Esophagus squamous epithelium (tissue), 5 donors: ENCODE measurements at regions not wholly inside any gene's neighbourhood (a gene's known extent, or its start where the extent isn't known, plus 50 kb on each side); places are given as distances from the start of the nearest gene placed in this dataset.

Source experiments
- DNase-seq: peaks from one replicate; lab custom pipeline; 2025; lab: John Stamatoyannopoulos, UW
- H3K27ac ChIP-seq, 4 donors: fragments of 200-600 bp; sonication (generic); one replicate each; pipeline ENCODE4 v1.5.1; 2016 to 2019; ENCODE audit warnings: mild to moderate bottlenecking in 1 of 4
- H3K27me3 ChIP-seq, 4 donors: fragments of 200-600 bp; sonication (generic); 1 replicate in 3 of 4; 2 replicates in 1 of 4; pipeline versions ENCODE4 v1.5.1 to v1.6.0; 2017 to 2021; ENCODE audit warnings: antibody characterized with exemption in 1 of 4
- H3K36me3 ChIP-seq, 3 donors: fragments of 200-600 bp; sonication (generic); one replicate each; pipeline ENCODE4 v1.5.1; 2016 to 2019
- H3K4me1 ChIP-seq, 3 donors: fragments of 200-600 bp; sonication (generic); one replicate each; pipeline ENCODE4 v1.5.1; 2017 to 2019
- H3K4me3 ChIP-seq, 4 donors: fragments of 200-600 bp; sonication (generic); 1 replicate in 3 of 4; 2 replicates in 1 of 4; pipeline ENCODE4 v1.5.1; 2016 to 2019; ENCODE audit warnings: mild to moderate bottlenecking in 2 of 4, moderate library complexity in 1 of 4
- H3K9me3 ChIP-seq, 3 donors: fragments of 200-600 bp; sonication (generic); one replicate each; pipeline ENCODE4 v1.5.1; 2016 to 2019
- CTCF ChIP-seq, 6 experiments: fragments of 450-650 bp in 4 of 6; fragments of 200-600 bp in 2 of 6; sonication (generic) in 2 of 6; IDR thresholded peaks; one replicate each; pipeline ENCODE4 v1.5.1; 2016 to 2019; ENCODE audit warnings: antibody characterized with exemption in 6 of 6, mild to moderate bottlenecking in 4 of 6, moderate library complexity in 4 of 6
- POLR2A ChIP-seq, 4 donors: fragments of 450-650 bp; IDR thresholded peaks; one replicate each; pipeline ENCODE4 v1.6.1; 2017; ENCODE audit warnings: antibody characterized with exemption in 4 of 4, mild to moderate bottlenecking in 4 of 4, moderate library complexity in 3 of 4
- WGBS, 2 donors: methylation state at CpG; one replicate each; pipeline ENCODE4 v1.1.5; 2018; 5-methylcytosine and 5-hydroxymethylcytosine counted together
- intact Hi-C: fragments of 100-400 bp; cut with DNase I; formaldehyde crosslinking; loops from one replicate; pipeline ENCODE4 v1.15.0; 2022
- donor health status: DM: yes; HTN: yes; CAD: no.

- intact Hi-C loops, result no loop called here
- Histone ChIP-seq H3K4me1 (no peaks in the 10 kb centered on the region), H3K9me3 (no peaks in the 10 kb centered on the region), H3K27ac (no peak overlapping the region), H3K4me3 (no peak overlapping the region), H3K27me3 (no peaks in the 10 kb centered on the region), H3K36me3 (no peaks in the 10 kb centered on the region)
- no peak for TF ChIP-seq CTCF (IDR thresholded peaks at IDR 0.05)
- no peak for DNase-seq
- 23 to 30% methylated on average over 2 of the region's 2 CpGs for WGBS, 2 donors
Measured at GRCh38 chr14:98099527-98099926, 1172.5 kb downstream of the BCL11B start.

- Histone ChIP-seq H3K36me3 (no peaks in the 10 kb centered on the region), H3K27me3 (no peaks in the 10 kb centered on the region), H3K9me3 (no peaks in the 10 kb centered on the region), H3K4me1 (no peaks in the 10 kb centered on the region), H3K27ac (no peak overlapping the region), H3K4me3 (no peak overlapping the region)
- intact Hi-C loops, result no loop called here
- 76 to 83% methylated on average over 3 of the region's 3 CpGs for WGBS, 2 donors
- DNase-seq, result no peak
- TF ChIP-seq POLR2A (IDR thresholded peaks at IDR 0.05), result no peak
- no peak for TF ChIP-seq CTCF (IDR thresholded peaks at IDR 0.05)
Measured at GRCh38 chr14:98101323-98101722, 1170.7 kb downstream of the BCL11B start.

DNA sequence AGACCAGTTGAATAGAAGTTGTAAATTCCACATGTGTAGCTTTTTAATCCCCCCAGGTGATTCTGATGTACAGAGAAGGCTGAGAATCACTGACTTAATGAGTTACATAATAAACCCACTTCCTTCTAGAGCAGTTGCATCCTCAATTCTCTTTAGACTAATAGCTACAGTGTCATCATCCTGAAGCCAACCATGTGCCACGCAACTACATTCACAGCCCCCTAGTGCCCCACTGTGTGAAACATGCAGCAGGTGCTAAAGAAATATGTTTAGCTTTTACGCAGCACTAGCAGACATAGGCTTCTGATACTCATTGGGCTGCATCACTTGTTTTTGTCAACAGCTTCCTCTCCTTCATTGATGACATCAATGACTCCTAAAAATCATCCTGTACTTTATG lies 1168.3 kb downstream of the BCL11B start:
- Histone ChIP-seq H3K27ac (no peak overlapping the region), H3K9me3 (no peaks in the 10 kb centered on the region), H3K27me3 (no peaks in the 10 kb centered on the region), H3K4me3 (no peak overlapping the region), H3K4me1 (no peaks in the 10 kb centered on the region), H3K36me3 (no peaks in the 10 kb centered on the region)
- TF ChIP-seq CTCF (IDR thresholded peaks at IDR 0.05) (no peak), POLR2A (IDR thresholded peaks at IDR 0.05) (no peak)
- DNase-seq, result no peak
- WGBS, 2 donors, result 80 to 93% methylated on average over 2 of the region's 2 CpGs
- intact Hi-C loops, result no loop called here

GRCh38 chr14:98109326-98109725 lies 1162.7 kb downstream of the BCL11B start:
- 44 to 72% methylated on average over 3 of the region's 3 CpGs for WGBS, 2 donors
- Histone ChIP-seq H3K4me3 (no peak overlapping the region), H3K27ac (no peak overlapping the region), H3K27me3 (no peaks in the 10 kb centered on the region), H3K9me3 (no peaks in the 10 kb centered on the region), H3K36me3 (no peaks in the 10 kb centered on the region), H3K4me1 (no peaks in the 10 kb centered on the region)
- DNase-seq, result no peak
- intact Hi-C loops, result no loop called here
- TF ChIP-seq POLR2A (IDR thresholded peaks at IDR 0.05), result no peak
- TF ChIP-seq CTCF (IDR thresholded peaks at IDR 0.05), result no peak

GRCh38 chr14:98112194-98112780 lies 1159.7 kb downstream of the BCL11B start:
- intact Hi-C loops, result no loop called here
- no peak for DNase-seq
- 62 to 70% methylated on average over 5 of the region's 5 CpGs for WGBS, 2 donors
- no peaks in the 10 kb centered on the region for H3K36me3 ChIP-seq
- no peak overlapping the region for H3K27ac ChIP-seq
- no peak for TF ChIP-seq POLR2A (IDR thresholded peaks at IDR 0.05)
- no peak for TF ChIP-seq CTCF (IDR thresholded peaks at IDR 0.05)
- no peaks in the 10 kb centered on the region for H3K4me1 ChIP-seq
- no peaks in the 10 kb centered on the region for H3K9me3 ChIP-seq
- H3K27me3 ChIP-seq, result no peaks in the 10 kb centered on the region
- H3K4me3 ChIP-seq, result no peak overlapping the region
